Colonic mucosa (tissue), 4 donors: ENCODE measurements at regions not wholly inside any gene's neighbourhood (a gene's known extent, or its start where the extent isn't known, plus 50 kb on each side); places are given as distances from the start of the nearest gene placed in this dataset.

Experiments
- DNase-seq: peaks from one replicate; pipeline ENCODE4 v3.0.0-alpha.2; 2020
- H3K27ac ChIP-seq: fragments of 200-600 bp; one replicate; pipeline ENCODE4 v1.8.0; 2021
- H3K27me3 ChIP-seq: fragments of 200-600 bp; one replicate; pipeline ENCODE4 v1.8.0; 2021
- H3K36me3 ChIP-seq: fragments of 200-600 bp; one replicate; pipeline ENCODE4 v1.8.0; 2021
- H3K4me1 ChIP-seq: fragments of 200-600 bp; one replicate; pipeline ENCODE4 v1.8.0; 2021; ENCODE audit warnings: mild to moderate bottlenecking
- H3K4me3 ChIP-seq: fragments of 200-600 bp; one replicate; pipeline ENCODE4 v1.8.0; 2021
- H3K9ac ChIP-seq, 2 donors: one replicate each; pipeline ENCODE4 v1.7.0; 2013; ENCODE audit warnings: control low read depth in 2 of 2, low read depth in 2 of 2, low read length in 2 of 2
- H3K9me3 ChIP-seq: fragments of 200-600 bp; one replicate; pipeline ENCODE4 v1.8.0; 2021
- CTCF ChIP-seq: fragments of 200-600 bp; IDR thresholded peaks from one replicate; pipeline ENCODE4 v1.8.0; 2022; ENCODE audit warnings: antibody characterized with exemption, mild to moderate bottlenecking
- intact Hi-C: fragments of 100-400 bp; cut with DNase I; formaldehyde crosslinking; loops from one replicate; pipeline ENCODE4 v1.14.1; 2022
- donor health status: healthy.
- donor health status: DM: no; HTN: no; CAD: no.
- donor health status: DM: no; HTN: no; CAD: no.

GRCh38 chr6:137981758-137982157, 114.7 kb downstream of the TNFAIP3 start:
- no peaks in the 10 kb centered on the region for H3K9me3 ChIP-seq
- no peak overlapping the region for H3K9ac ChIP-seq
- TF ChIP-seq CTCF, result no peak
- no peak overlapping the region for H3K27ac ChIP-seq
- H3K36me3 ChIP-seq, result no peaks in the 10 kb centered on the region
- no peaks in the 10 kb centered on the region for H3K27me3 ChIP-seq
- intact Hi-C loops, result no loop called here
- no peaks in the 10 kb centered on the region for H3K4me1 ChIP-seq
- DNase-seq, result no peak
- no peak overlapping the region for H3K4me3 ChIP-seq

- H3K27ac ChIP-seq, result no peak overlapping the region
- no peaks in the 10 kb centered on the region for H3K9me3 ChIP-seq
- H3K27me3 ChIP-seq, result no peaks in the 10 kb centered on the region
- H3K36me3 ChIP-seq, result no peaks in the 10 kb centered on the region
- intact Hi-C loops, result no loop called here
- H3K4me1 ChIP-seq, result no peaks in the 10 kb centered on the region
- no peak for DNase-seq
- no peak overlapping the region for H3K9ac ChIP-seq
- no peak overlapping the region for H3K4me3 ChIP-seq
- no peak for TF ChIP-seq CTCF
Measured at GRCh38 chr6:137982418-137983189, 115.5 kb downstream of the TNFAIP3 start.

GRCh38 chr6:137983269-137983668, 116.2 kb downstream of the TNFAIP3 start:
- Histone ChIP-seq H3K9me3 (no peaks in the 10 kb centered on the region), H3K27ac (no peak overlapping the region), H3K4me1 (no peaks in the 10 kb centered on the region), H3K4me3 (no peak overlapping the region), H3K9ac (no peak overlapping the region), H3K36me3 (no peaks in the 10 kb centered on the region), H3K27me3 (no peaks in the 10 kb centered on the region)
- no peak for DNase-seq
- intact Hi-C loops, result no loop called here
- TF ChIP-seq CTCF, result no peak

GRCh38 chr6:137989664-137990063, 117.6 kb downstream of the PERP start:
- intact Hi-C loops, result no loop called here
- Histone ChIP-seq H3K4me3 (no peak overlapping the region), H3K27me3 (no peaks in the 10 kb centered on the region), H3K9me3 (no peaks in the 10 kb centered on the region), H3K27ac (no peak overlapping the region), H3K36me3 (no peaks in the 10 kb centered on the region), H3K9ac (no peak overlapping the region), H3K4me1 (no peaks in the 10 kb centered on the region)
- DNase-seq, result no peak
- no peak for TF ChIP-seq CTCF

- no peaks in the 10 kb centered on the region for H3K4me1 ChIP-seq
- H3K9ac ChIP-seq, result no peak overlapping the region
- H3K27ac ChIP-seq, result no peak overlapping the region
- DNase-seq, result no peak
- intact Hi-C loops, result no loop called here
- H3K27me3 ChIP-seq, result no peaks in the 10 kb centered on the region
- no peak for TF ChIP-seq CTCF
- no peak overlapping the region for H3K4me3 ChIP-seq
- H3K36me3 ChIP-seq, result no peaks in the 10 kb centered on the region
- no peaks in the 10 kb centered on the region for H3K9me3 ChIP-seq
Measured at GRCh38 chr6:137995371-137995770, 111.8 kb downstream of the PERP start.
